GM12891 (cell line): ENCODE measurements at regions not wholly inside any gene's neighbourhood (a gene's known extent, or its start where the extent isn't known, plus 50 kb on each side); places are given as distances from the start of the nearest gene placed in this dataset.

Source experiments
- PAX5 ChIP-seq: IDR thresholded peaks from 2 replicates; pipeline ENCODE4 v1.6.1; 2011; ENCODE audit warnings: low read length, moderate library complexity, mild to moderate bottlenecking; ENCODE audit not compliant: insufficient read depth, severe bottlenecking
- POLR2A ChIP-seq: IDR thresholded peaks from 2 replicates; pipeline ENCODE4 v1.6.1; 2011; ENCODE audit warnings: low read depth, low read length, control low read depth
- POLR2AphosphoS5 ChIP-seq: IDR thresholded peaks from 2 replicates; pipeline ENCODE4 v1.6.1; 2011; ENCODE audit warnings: low read depth, low read length, control low read depth
- SPI1 ChIP-seq: IDR thresholded peaks from 2 replicates; pipeline ENCODE4 v1.6.1; 2011; ENCODE audit warnings: low read depth, low read length, control low read depth
- TAF1 ChIP-seq: IDR thresholded peaks from 2 replicates; pipeline ENCODE4 v1.6.1; 2011; ENCODE audit warnings: low read depth, low read length, control low read depth

GRCh38 chr9:107971241-107971640 is 481.7 kb upstream of the KLF4 start:
- TF ChIP-seq POLR2A (no peak), TAF1 (no peak), POLR2AphosphoS5 (no peak), PAX5 (no peak), SPI1 (no peak)
